Trophoblast cell (in vitro differentiated cells and primary cell): ENCODE measurements at regions not wholly inside any gene's neighbourhood (a gene's known extent, or its start where the extent isn't known, plus 50 kb on each side); places are given as distances from the start of the nearest gene placed in this dataset.

Experiments
- DNase-seq, 2 donors: peaks; one replicate each; pipeline ENCODE4 v3.0.0-alpha.2; 2016
- H2AFZ ChIP-seq: 2 replicates; pipeline ENCODE4 v1.6.1; 2013; ENCODE audit warnings: low read length, moderate library complexity, mild to moderate bottlenecking; ENCODE audit not compliant: insufficient read depth, poor library complexity
- H2AK5ac ChIP-seq: 2 replicates; pipeline ENCODE4 v1.6.1; 2013; ENCODE audit warnings: mild to moderate bottlenecking, low read length
- H2BK120ac ChIP-seq: 2 replicates; pipeline ENCODE4 v1.6.1; 2013; ENCODE audit warnings: low read length, mild to moderate bottlenecking, moderate library complexity; ENCODE audit not compliant: insufficient read depth, poor library complexity
- H2BK12ac ChIP-seq: 2 replicates; pipeline ENCODE4 v1.6.1; 2013; ENCODE audit warnings: mild to moderate bottlenecking, low read length, moderate library complexity
- H2BK5ac ChIP-seq: 2 replicates; pipeline ENCODE4 v1.6.1; 2013; ENCODE audit warnings: low read length, low read depth, moderate library complexity, mild to moderate bottlenecking; ENCODE audit not compliant: poor library complexity
- H3K14ac ChIP-seq: 2 replicates; pipeline ENCODE4 v1.6.1; 2013; ENCODE audit warnings: mild to moderate bottlenecking, low read length
- H3K18ac ChIP-seq: 2 replicates; pipeline ENCODE4 v1.6.1; 2013; ENCODE audit warnings: mild to moderate bottlenecking, low read length
- H3K23ac ChIP-seq: 2 replicates; pipeline ENCODE4 v1.6.1; 2013; ENCODE audit warnings: low read length
- H3K27ac ChIP-seq: 2 replicates; pipeline ENCODE4 v1.5.1; 2013; ENCODE audit warnings: low read depth, mild to moderate bottlenecking, inconsistent platforms, low read length, moderate library complexity
- H3K27me3 ChIP-seq: 2 replicates; pipeline ENCODE4 v1.6.1; 2013; ENCODE audit warnings: inconsistent platforms, mild to moderate bottlenecking, low read length, moderate library complexity; ENCODE audit not compliant: insufficient read depth
- H3K36me3 ChIP-seq, 2 experiments: 1 replicate in 1 of 2; 2 replicates in 1 of 2; pipeline ENCODE4 v1.6.1; 2013; ENCODE audit warnings: low read length in 2 of 2, mild to moderate bottlenecking in 2 of 2, moderate library complexity in 1 of 2; ENCODE audit not compliant: insufficient read depth in 2 of 2, control insufficient read depth in 1 of 2
- H3K4ac ChIP-seq: 2 replicates; pipeline ENCODE4 v1.6.1; 2013; ENCODE audit warnings: low read depth, mild to moderate bottlenecking, low read length, moderate library complexity
- H3K4me1 ChIP-seq, 2 experiments: 1 replicate in 1 of 2; 2 replicates in 1 of 2; pipeline ENCODE4 v1.6.1; 2013; ENCODE audit warnings: low read length in 2 of 2, mild to moderate bottlenecking in 2 of 2, moderate library complexity in 1 of 2; ENCODE audit not compliant: insufficient read depth in 2 of 2, control insufficient read depth in 1 of 2
- H3K4me2 ChIP-seq: 2 replicates; pipeline ENCODE4 v1.6.1; 2013; ENCODE audit warnings: inconsistent platforms, mild to moderate bottlenecking, low read length, moderate library complexity
- H3K4me3 ChIP-seq: 2 replicates; pipeline ENCODE4 v1.5.1; 2013; ENCODE audit warnings: mild to moderate bottlenecking, low read depth, low read length, inconsistent platforms
- H3K79me1 ChIP-seq: one replicate; pipeline ENCODE4 v1.6.1; 2013; ENCODE audit warnings: low read length
- H3K79me2 ChIP-seq: 2 replicates; pipeline ENCODE4 v1.6.1; 2013; ENCODE audit warnings: low read length, mild to moderate bottlenecking; ENCODE audit not compliant: control insufficient read depth, insufficient read depth, poor library complexity
- H3K9ac ChIP-seq: 2 replicates; pipeline ENCODE4 v1.6.1; 2013; ENCODE audit warnings: mild to moderate bottlenecking, low read length
- H3K9me3 ChIP-seq: 2 replicates; pipeline ENCODE4 v1.6.1; 2013; ENCODE audit warnings: low read depth, mild to moderate bottlenecking, control low read depth, inconsistent platforms, low read length; ENCODE audit not compliant: insufficient read depth
- H4K12ac ChIP-seq: 2 replicates; pipeline ENCODE4 v1.6.1; 2013; ENCODE audit warnings: low read depth, mild to moderate bottlenecking, low read length, moderate library complexity
- H4K8ac ChIP-seq: 2 replicates; pipeline ENCODE4 v1.6.1; 2013; ENCODE audit warnings: low read depth, mild to moderate bottlenecking, low read length, moderate library complexity
- H4K91ac ChIP-seq: one replicate; pipeline ENCODE4 v1.6.1; 2013; ENCODE audit warnings: low read depth, mild to moderate bottlenecking, low read length, moderate library complexity
- WGBS: extraction: QIAGEN DNeasy Blood & Tissue Kit; methylation state at CpG from one replicate; pipeline ENCODE4 v1.1.7; 2013; ENCODE audit warnings: missing lambda C conversion rate; ENCODE audit not compliant: insufficient read length, insufficient coverage; ENCODE audit errors: extremely low coverage; 5-methylcytosine and 5-hydroxymethylcytosine counted together

DNA sequence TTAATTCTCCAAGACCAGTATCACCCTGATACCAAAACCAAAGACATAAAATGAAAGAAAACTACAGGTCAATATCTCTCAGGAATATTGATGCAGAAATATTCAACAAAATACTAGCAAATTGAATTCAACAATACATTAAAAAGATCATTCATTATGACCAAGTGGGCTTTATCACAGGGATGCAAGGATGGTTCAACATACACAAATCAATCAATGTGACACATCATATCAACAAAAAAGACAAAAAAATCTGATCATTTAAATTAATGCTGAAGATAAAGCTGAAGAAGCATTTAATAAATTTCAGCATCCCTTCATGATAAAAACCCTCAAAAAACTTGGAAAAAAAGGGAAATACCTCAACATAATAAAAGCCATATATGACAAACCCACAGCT is 341.4 kb downstream of the GUCY2F start:
- H3K4me1 ChIP-seq: no peaks in the 10 kb centered on the region
- no peak overlapping the region for H3K14ac ChIP-seq
- no peak overlapping the region for H4K91ac ChIP-seq
- no peak overlapping the region for H3K4me2 ChIP-seq
- no peak overlapping the region for H3K23ac ChIP-seq
- H3K79me1 ChIP-seq: no peaks in the 10 kb centered on the region
- H3K4me3 ChIP-seq: no peak overlapping the region
- no peaks in the 10 kb centered on the region for H3K27me3 ChIP-seq
- H3K18ac ChIP-seq: no peak overlapping the region
- DNase-seq: no peak
- no peak overlapping the region for H2BK5ac ChIP-seq
- no peak overlapping the region for H2BK12ac ChIP-seq
- no peak overlapping the region for H3K9ac ChIP-seq
- no peaks in the 10 kb centered on the region for H3K36me3 ChIP-seq
- H2AK5ac ChIP-seq: no peak overlapping the region
- H2BK120ac ChIP-seq: no peak overlapping the region
- H4K12ac ChIP-seq: no peak overlapping the region
- no peak overlapping the region for H2AFZ ChIP-seq
- peaks cover 5% of the 10 kb centered on the region for H3K9me3 ChIP-seq
- no peak overlapping the region for H4K8ac ChIP-seq
- no peak overlapping the region for H3K4ac ChIP-seq
- H3K27ac ChIP-seq: no peak overlapping the region
- no peaks in the 10 kb centered on the region for H3K79me2 ChIP-seq

GRCh38 chrX:109134777-109135176 is 347.1 kb downstream of the GUCY2F start:
- H3K79me2 ChIP-seq: no peaks in the 10 kb centered on the region
- no peak overlapping the region for H4K8ac ChIP-seq

DNA sequence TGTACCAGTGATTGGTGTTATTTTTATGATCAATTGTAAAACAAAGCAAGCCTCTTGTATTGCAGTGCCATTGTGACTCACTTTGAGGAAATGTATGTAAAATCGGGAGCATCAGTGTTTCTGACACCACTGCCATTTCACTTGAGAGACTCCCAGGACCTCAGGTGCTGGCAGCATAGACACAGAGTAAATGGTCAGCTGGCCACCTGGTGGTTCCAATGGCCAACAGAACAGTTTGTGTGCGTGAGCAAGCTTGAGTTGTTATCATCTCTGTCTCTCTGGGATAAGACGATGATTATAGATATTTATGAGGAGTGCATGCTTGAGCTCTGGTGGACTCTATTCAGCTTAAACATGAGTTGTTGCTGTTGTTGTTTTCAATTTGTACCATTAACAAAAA is 356.6 kb downstream of the GUCY2F start:
- no peak overlapping the region for H3K4ac ChIP-seq
- H3K27ac ChIP-seq: no peak overlapping the region
- no peaks in the 10 kb centered on the region for H3K79me2 ChIP-seq
- no peaks in the 10 kb centered on the region for H3K27me3 ChIP-seq
- no peak overlapping the region for H2BK120ac ChIP-seq
- no peaks in the 10 kb centered on the region for H3K4me1 ChIP-seq
- H3K9me3 ChIP-seq: no peaks in the 10 kb centered on the region
- no peak overlapping the region for H3K18ac ChIP-seq
- H4K8ac ChIP-seq: no peak overlapping the region
- no peak overlapping the region for H4K12ac ChIP-seq
- H3K4me2 ChIP-seq: no peak overlapping the region
- H3K4me3 ChIP-seq: no peak overlapping the region
- no peak overlapping the region for H2AK5ac ChIP-seq
- no peak overlapping the region for H3K9ac ChIP-seq
- no peak for DNase-seq
- H4K91ac ChIP-seq: no peak overlapping the region
- WGBS: no CpG with 5 or more reads among the region's 3 CpGs
- no peaks in the 10 kb centered on the region for H3K79me1 ChIP-seq
- H3K14ac ChIP-seq: no peak overlapping the region
- H2BK12ac ChIP-seq: no peak overlapping the region
- H2BK5ac ChIP-seq: no peak overlapping the region
- H2AFZ ChIP-seq: no peak overlapping the region
- H3K36me3 ChIP-seq: no peaks in the 10 kb centered on the region
- no peak overlapping the region for H3K23ac ChIP-seq

More at GRCh38 chrX:109134777-109135176, 347.1 kb downstream of the GUCY2F start:
- no peak overlapping the region for H3K4me2 ChIP-seq
- H3K9ac ChIP-seq: no peak overlapping the region
- no peak overlapping the region for H2BK120ac ChIP-seq
- H3K14ac ChIP-seq: no peak overlapping the region
- no peak overlapping the region for H4K12ac ChIP-seq
- H2AFZ ChIP-seq: no peak overlapping the region
- H2BK12ac ChIP-seq: no peak overlapping the region
- no peak overlapping the region for H3K18ac ChIP-seq
- H3K36me3 ChIP-seq: no peaks in the 10 kb centered on the region
- H3K23ac ChIP-seq: no peak overlapping the region
- H3K79me1 ChIP-seq: no peaks in the 10 kb centered on the region
- no peaks in the 10 kb centered on the region for H3K27me3 ChIP-seq
- H3K4ac ChIP-seq: no peak overlapping the region
- H3K4me1 ChIP-seq: no peaks in the 10 kb centered on the region
- no peaks in the 10 kb centered on the region for H3K9me3 ChIP-seq
- no peak for DNase-seq
- no peak overlapping the region for H2AK5ac ChIP-seq
- no peak overlapping the region for H2BK5ac ChIP-seq
- no peak overlapping the region for H3K4me3 ChIP-seq
- no peak overlapping the region for H4K91ac ChIP-seq
- no peak overlapping the region for H3K27ac ChIP-seq

DNA sequence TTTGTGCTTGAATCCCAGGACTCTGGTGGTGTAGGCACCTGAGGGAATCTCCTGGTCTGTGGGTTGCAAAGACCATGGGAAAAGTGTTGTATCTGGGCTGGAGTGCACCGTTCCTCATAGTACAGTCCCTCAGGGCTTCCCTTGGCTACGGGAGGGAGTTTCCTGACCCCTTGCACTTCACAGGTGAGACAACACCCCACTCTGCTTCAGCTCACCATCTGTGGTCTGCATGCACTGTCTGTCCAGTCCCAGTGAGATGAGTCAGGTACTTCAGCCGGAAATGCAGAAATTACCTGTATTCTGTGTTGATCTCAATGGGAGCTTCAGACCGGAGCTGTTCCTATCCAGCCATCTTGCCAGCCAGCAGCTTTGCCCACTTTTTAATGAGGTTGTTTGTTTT is 353.0 kb upstream of the IRS4 start:
- Histone ChIP-seq H4K12ac (no peak overlapping the region), H3K79me1 (no peaks in the 10 kb centered on the region), H3K23ac (no peak overlapping the region), H3K4ac (no peak overlapping the region), H4K8ac (no peak overlapping the region), H3K27ac (no peak overlapping the region), H2BK5ac (no peak overlapping the region), H2BK120ac (no peak overlapping the region), H3K4me1 (no peaks in the 10 kb centered on the region), H3K4me2 (no peak overlapping the region), H3K9ac (no peak overlapping the region), H3K14ac (no peak overlapping the region), H2BK12ac (no peak overlapping the region), H3K9me3 (no peaks in the 10 kb centered on the region), H3K4me3 (no peak overlapping the region), H4K91ac (no peak overlapping the region), H3K36me3 (no peaks in the 10 kb centered on the region), H3K18ac (no peak overlapping the region), H2AFZ (no peak overlapping the region), H3K27me3 (no peaks in the 10 kb centered on the region), H2AK5ac (no peak overlapping the region), H3K79me2 (no peaks in the 10 kb centered on the region)
- no peak for DNase-seq
- WGBS: no CpG with 5 or more reads among the region's 4 CpGs

DNA sequence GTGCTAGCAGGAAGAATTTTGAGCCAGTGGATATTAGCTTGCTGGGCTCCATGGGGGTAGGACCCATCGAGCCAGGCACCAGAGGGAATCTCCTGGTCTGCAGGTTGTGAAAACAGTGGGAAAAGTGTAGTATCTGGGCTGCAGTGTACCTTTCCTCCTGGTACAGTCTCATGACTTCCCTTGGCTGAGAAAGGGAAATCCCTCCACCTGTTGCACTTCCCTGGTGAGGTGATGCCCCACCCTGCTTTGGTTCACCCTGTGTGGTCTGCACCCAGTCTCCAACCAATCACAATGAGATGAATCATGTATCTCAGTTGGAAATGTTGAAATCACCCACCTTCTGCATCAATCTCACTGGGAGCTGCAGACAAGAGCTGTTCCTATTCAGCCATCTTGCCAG is 341.4 kb upstream of the IRS4 start:
- Histone ChIP-seq H3K9me3 (no peaks in the 10 kb centered on the region), H3K79me2 (no peaks in the 10 kb centered on the region), H3K4me3 (no peak overlapping the region), H3K27me3 (no peaks in the 10 kb centered on the region), H4K12ac (no peak overlapping the region), H4K91ac (no peak overlapping the region), H2BK120ac (no peak overlapping the region), H3K9ac (no peak overlapping the region), H2AK5ac (no peak overlapping the region), H3K4ac (no peak overlapping the region), H3K23ac (no peak overlapping the region), H3K4me2 (no peak overlapping the region), H4K8ac (no peak overlapping the region), H2BK5ac (no peak overlapping the region), H3K18ac (no peak overlapping the region), H3K4me1 (no peaks in the 10 kb centered on the region), H3K27ac (no peak overlapping the region), H3K36me3 (no peaks in the 10 kb centered on the region), H2AFZ (no peak overlapping the region), H3K79me1 (no peaks in the 10 kb centered on the region), H3K14ac (no peak overlapping the region), H2BK12ac (no peak overlapping the region)
- no CpG with 5 or more reads among the region's 1 CpG for WGBS
- no peak for DNase-seq
